ENCODE measurements at regions not wholly inside any gene's neighbourhood (a gene's known extent, or its start where the extent isn't known, plus 50 kb on each side); places are given as distances from the start of the nearest gene placed in this dataset.

- ATAC-seq (no peak), DNase-seq (no peak)
- ChIA-PET POLR2A (no interaction called here), CTCF (no interaction called here)
- intact Hi-C loops (cut with micrococcal nuclease): no loop called here
- Mint-ChIP-seq H3K4me3 (no peak overlapping the region), H3K9me3 (no peaks in the 10 kb centered on the region), H3K36me3 (ENCODE audit: low read depth) (no peaks in the 10 kb centered on the region), H3K27me3 (peaks cover 2% of the 10 kb centered on the region), H3K4me1 (ENCODE audit: low read depth) (no peaks in the 10 kb centered on the region), H3K27ac (no peak overlapping the region)
- no peak for TF ChIP-seq CTCF (IDR thresholded peaks at IDR 0.05)
Measured at GRCh38 chr1:98340511-98340910, 321.0 kb upstream of the SNX7 start.

- DNase-seq: no peak
- no peaks in the 10 kb centered on the region for H3K36me3 Mint-ChIP-seq (ENCODE audit: low read depth)
- H3K27me3 Mint-ChIP-seq: peaks cover 2% of the 10 kb centered on the region
- no peak overlapping the region for H3K4me3 Mint-ChIP-seq
- ChIA-PET POLR2A (no interaction called here), CTCF (interaction anchor here (1.0 kb wide), 1 partner anchor 10 kb away, joined by 3 read pairs; no protein-coding TSS in a partner anchor)
- no peak overlapping the region for H3K27ac Mint-ChIP-seq
- no peaks in the 10 kb centered on the region for H3K9me3 Mint-ChIP-seq
- ATAC-seq: no peak
- no peaks in the 10 kb centered on the region for H3K4me1 Mint-ChIP-seq (ENCODE audit: low read depth)
- intact Hi-C loops (cut with micrococcal nuclease): no loop called here
- TF ChIP-seq CTCF (IDR thresholded peaks at IDR 0.05): no peak
Measured at GRCh38 chr1:98336472-98337083, 324.9 kb upstream of the SNX7 start.

GRCh38 chr1:98333936-98334335, 327.6 kb upstream of the SNX7 start:
- no peaks in the 10 kb centered on the region for H3K36me3 Mint-ChIP-seq (ENCODE audit: low read depth)
- no peak for ATAC-seq
- no peaks in the 10 kb centered on the region for H3K4me1 Mint-ChIP-seq (ENCODE audit: low read depth)
- H3K27ac Mint-ChIP-seq: no peak overlapping the region
- CTCF ChIA-PET: no interaction called here
- no peak overlapping the region for H3K4me3 Mint-ChIP-seq
- DNase-seq: no peak
- no peaks in the 10 kb centered on the region for H3K9me3 Mint-ChIP-seq
- TF ChIP-seq CTCF (IDR thresholded peaks at IDR 0.05): no peak
- no peaks in the 10 kb centered on the region for H3K27me3 Mint-ChIP-seq
- intact Hi-C loops (cut with micrococcal nuclease): no loop called here
- POLR2A ChIA-PET: no interaction called here

- Mint-ChIP-seq H3K36me3 (ENCODE audit: low read depth) (no peaks in the 10 kb centered on the region), H3K4me1 (ENCODE audit: low read depth) (no peaks in the 10 kb centered on the region), H3K4me3 (no peak overlapping the region), H3K27ac (no peak overlapping the region), H3K9me3 (no peaks in the 10 kb centered on the region), H3K27me3 (no peaks in the 10 kb centered on the region)
- ChIA-PET POLR2A (no interaction called here), CTCF (no interaction called here)
- intact Hi-C loops (cut with micrococcal nuclease): no loop called here
- DNase-seq: no peak
- TF ChIP-seq CTCF (IDR thresholded peaks at IDR 0.05): no peak
- ATAC-seq: no peak
Measured at GRCh38 chr1:98333406-98333805, 328.1 kb upstream of the SNX7 start.

GRCh38 chr1:98331718-98332311, 329.7 kb upstream of the SNX7 start:
- Mint-ChIP-seq H3K4me1 (ENCODE audit: low read depth) (no peaks in the 10 kb centered on the region), H3K9me3 (no peaks in the 10 kb centered on the region), H3K27me3 (no peaks in the 10 kb centered on the region), H3K36me3 (ENCODE audit: low read depth) (no peaks in the 10 kb centered on the region), H3K4me3 (no peak overlapping the region), H3K27ac (no peak overlapping the region)
- ATAC-seq: no peak
- intact Hi-C loops (cut with micrococcal nuclease): no loop called here
- no peak for TF ChIP-seq CTCF (IDR thresholded peaks at IDR 0.05)
- no peak for DNase-seq
- ChIA-PET POLR2A (no interaction called here), CTCF (no interaction called here)

Measured in activated CD8-positive, alpha-beta T cell treated with anti-CD3 and anti-CD28 coated beads for 36 hours (primary cell).